DND-41 (cell line): ENCODE measurements at regions not wholly inside any gene's neighbourhood (a gene's known extent, or its start where the extent isn't known, plus 50 kb on each side); places are given as distances from the start of the nearest gene placed in this dataset.

Experiments
- EZH2 ChIP-seq: IDR thresholded peaks from 3 replicates; pipeline ENCODE4 v1.6.1; 2012; ENCODE audit warnings: borderline replicate concordance, low read depth, mild to moderate bottlenecking, moderate library complexity, low read length, inconsistent platforms; ENCODE audit not compliant: severe bottlenecking
- TF ChIP-seq, protein P1 (sequence below): IDR thresholded peaks from 2 replicates; pipeline ENCODE4 v1.5.1; 2012; ENCODE audit warnings: borderline replicate concordance, low read length, moderate library complexity, mild to moderate bottlenecking; ENCODE audit not compliant: poor library complexity, severe bottlenecking; ENCODE audit errors: extremely low read depth

- no peak for TF ChIP-seq EZH2
- TF ChIP-seq, protein P1, sequence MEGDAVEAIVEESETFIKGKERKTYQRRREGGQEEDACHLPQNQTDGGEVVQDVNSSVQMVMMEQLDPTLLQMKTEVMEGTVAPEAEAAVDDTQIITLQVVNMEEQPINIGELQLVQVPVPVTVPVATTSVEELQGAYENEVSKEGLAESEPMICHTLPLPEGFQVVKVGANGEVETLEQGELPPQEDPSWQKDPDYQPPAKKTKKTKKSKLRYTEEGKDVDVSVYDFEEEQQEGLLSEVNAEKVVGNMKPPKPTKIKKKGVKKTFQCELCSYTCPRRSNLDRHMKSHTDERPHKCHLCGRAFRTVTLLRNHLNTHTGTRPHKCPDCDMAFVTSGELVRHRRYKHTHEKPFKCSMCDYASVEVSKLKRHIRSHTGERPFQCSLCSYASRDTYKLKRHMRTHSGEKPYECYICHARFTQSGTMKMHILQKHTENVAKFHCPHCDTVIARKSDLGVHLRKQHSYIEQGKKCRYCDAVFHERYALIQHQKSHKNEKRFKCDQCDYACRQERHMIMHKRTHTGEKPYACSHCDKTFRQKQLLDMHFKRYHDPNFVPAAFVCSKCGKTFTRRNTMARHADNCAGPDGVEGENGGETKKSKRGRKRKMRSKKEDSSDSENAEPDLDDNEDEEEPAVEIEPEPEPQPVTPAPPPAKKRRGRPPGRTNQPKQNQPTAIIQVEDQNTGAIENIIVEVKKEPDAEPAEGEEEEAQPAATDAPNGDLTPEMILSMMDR = no peak
Observed at GRCh38 chr15:58322253-58322652, 109.5 kb upstream of the LIPC start.
